Mesothelial cell of epicardium (in vitro differentiated cells): ENCODE measurements at regions not wholly inside any gene's neighbourhood (a gene's known extent, or its start where the extent isn't known, plus 50 kb on each side); places are given as distances from the start of the nearest gene placed in this dataset.

ENCODE experiments used
- DNase-seq, 2 experiments: peaks; one replicate each; pipeline ENCODE4 v3.0.0; 2021; ENCODE audit warnings: low spot score in 2 of 2; ENCODE audit not compliant: unreplicated experiment in 2 of 2
- H3K27ac Mint-ChIP-seq: 2 replicates; pipeline ENCODE4 v1.8.0; 2021; ENCODE audit warnings: mixed read lengths
- H3K27me3 Mint-ChIP-seq: 2 replicates; pipeline ENCODE4 v1.8.0; 2021; ENCODE audit warnings: low read depth, mixed read lengths
- H3K36me3 Mint-ChIP-seq: 2 replicates; pipeline ENCODE4 v1.8.0; 2021; ENCODE audit warnings: mixed read lengths
- H3K4me1 Mint-ChIP-seq: 2 replicates; pipeline ENCODE4 v1.8.0; 2021; ENCODE audit warnings: mixed read lengths
- H3K4me3 Mint-ChIP-seq: 2 replicates; pipeline ENCODE4 v1.8.0; 2021; ENCODE audit warnings: mild to moderate bottlenecking, moderate library complexity, mixed read lengths
- H3K9me3 Mint-ChIP-seq: 2 replicates; pipeline ENCODE4 v1.8.0; 2021; ENCODE audit warnings: mixed read lengths
- CTCF ChIP-seq: fragments of 200-600 bp; sonication (generic); IDR thresholded peaks from one replicate; pipeline ENCODE4 v1.5.0; 2021; ENCODE audit warnings: antibody characterized with exemption; ENCODE audit not compliant: unreplicated experiment

GRCh38 chr4:66328803-66329574 lies 658.7 kb upstream of the EPHA5 start:
- Mint-ChIP-seq H3K4me1 (peaks cover 11% of the 10 kb centered on the region), H3K4me3 (no peak overlapping the region), H3K27me3 (no peaks in the 10 kb centered on the region), H3K27ac (peak overlapping the region; percentile 30), H3K36me3 (no peaks in the 10 kb centered on the region), H3K9me3 (peaks cover 7% of the 10 kb centered on the region)
- no peak for DNase-seq
- no peak for TF ChIP-seq CTCF

- H3K4me3 Mint-ChIP-seq, result no peak overlapping the region
- peaks cover 5% of the 10 kb centered on the region for H3K36me3 Mint-ChIP-seq
- H3K27me3 Mint-ChIP-seq, result no peaks in the 10 kb centered on the region
- no peak overlapping the region for H3K27ac Mint-ChIP-seq
- no peak for DNase-seq
- H3K9me3 Mint-ChIP-seq, result peaks cover 16% of the 10 kb centered on the region
- H3K4me1 Mint-ChIP-seq, result no peaks in the 10 kb centered on the region
- no peak for TF ChIP-seq CTCF
Measured at GRCh38 chr4:66307641-66308438, 637.6 kb upstream of the EPHA5 start.

GRCh38 chr4:66300336-66300934 lies 630.1 kb upstream of the EPHA5 start:
- H3K9me3 Mint-ChIP-seq, result no peaks in the 10 kb centered on the region
- no peak overlapping the region for H3K4me3 Mint-ChIP-seq
- no peak for DNase-seq
- H3K27me3 Mint-ChIP-seq, result no peaks in the 10 kb centered on the region
- H3K36me3 Mint-ChIP-seq, result no peaks in the 10 kb centered on the region
- H3K4me1 Mint-ChIP-seq, result no peaks in the 10 kb centered on the region
- no peak overlapping the region for H3K27ac Mint-ChIP-seq
- TF ChIP-seq CTCF, result no peak

- no peak for DNase-seq
- Mint-ChIP-seq H3K9me3 (peaks cover 3% of the 10 kb centered on the region), H3K27ac (no peak overlapping the region), H3K27me3 (no peaks in the 10 kb centered on the region), H3K4me1 (no peaks in the 10 kb centered on the region), H3K4me3 (no peak overlapping the region), H3K36me3 (no peaks in the 10 kb centered on the region)
- TF ChIP-seq CTCF, result no peak
Measured at GRCh38 chr4:66298569-66298968, 628.3 kb upstream of the EPHA5 start.

GRCh38 chr4:66297703-66298102 lies 627.4 kb upstream of the EPHA5 start:
- no peak for DNase-seq
- H3K36me3 Mint-ChIP-seq, result no peaks in the 10 kb centered on the region
- TF ChIP-seq CTCF, result no peak
- H3K4me3 Mint-ChIP-seq, result no peak overlapping the region
- H3K27me3 Mint-ChIP-seq, result no peaks in the 10 kb centered on the region
- H3K4me1 Mint-ChIP-seq, result no peaks in the 10 kb centered on the region
- no peak overlapping the region for H3K27ac Mint-ChIP-seq
- peaks cover 4% of the 10 kb centered on the region for H3K9me3 Mint-ChIP-seq
